ENCODE measurements at regions not wholly inside any gene's neighbourhood (a gene's known extent, or its start where the extent isn't known, plus 50 kb on each side); places are given as distances from the start of the nearest gene placed in this dataset.

- DNase-seq, result no peak
- H3K9me3 ChIP-seq (ENCODE audit: control insufficient read depth in 2 of 3, insufficient read depth in 1 of 3, low read length in 3 of 3), result peaks cover 0 to 7% (median 0%) of the 10 kb centered on the region in 3 donors
- no peaks in the 10 kb centered on the region for H3K27me3 ChIP-seq (ENCODE audit: control insufficient read depth, insufficient read depth, low read length)
- no peaks in the 10 kb centered on the region for H3K4me1 ChIP-seq (ENCODE audit: control insufficient read depth in 2 of 3, insufficient read depth in 2 of 3, low read depth in 1 of 3, low read length in 3 of 3)
- no peak overlapping the region for H3K4me3 ChIP-seq (ENCODE audit: low read length in 3 of 3)
- no peak for TF ChIP-seq CTCF (IDR thresholded peaks at IDR 0.05; ENCODE audit: borderline replicate concordance, extremely low read depth, insufficient read depth)
- intact Hi-C loops (cut with DNase I), result no loop called here
- H3K9ac ChIP-seq (ENCODE audit: low read length in 3 of 3), result no peak overlapping the region
- no peaks in the 10 kb centered on the region for H3K36me3 ChIP-seq (ENCODE audit: control insufficient read depth in 2 of 3, insufficient read depth in 3 of 3, low read length in 3 of 3)
- FAIRE-seq, result no peak
- no peak overlapping the region for H3K27ac ChIP-seq (ENCODE audit: low read depth in 2 of 2, low read length in 2 of 2)
Observed at GRCh38 chr21:36636439-36636838, 62.5 kb upstream of the SIM2 start.

- DNase-seq (peak in 1 of 5 donors; percentile 25), FAIRE-seq (no peak)
- Histone ChIP-seq H3K9ac (ENCODE audit: low read length in 3 of 3) (no peak overlapping the region), H3K36me3 (ENCODE audit: control insufficient read depth in 2 of 3, insufficient read depth in 3 of 3, low read length in 3 of 3) (no peaks in the 10 kb centered on the region), H3K27me3 (ENCODE audit: control insufficient read depth, insufficient read depth, low read length) (no peaks in the 10 kb centered on the region), H3K4me3 (ENCODE audit: low read length in 3 of 3) (no peak overlapping the region), H3K27ac (ENCODE audit: low read depth in 2 of 2, low read length in 2 of 2) (no peak overlapping the region), H3K4me1 (ENCODE audit: control insufficient read depth in 2 of 3, insufficient read depth in 2 of 3, low read depth in 1 of 3, low read length in 3 of 3) (no peaks in the 10 kb centered on the region), H3K9me3 (ENCODE audit: control insufficient read depth in 2 of 3, insufficient read depth in 1 of 3, low read length in 3 of 3) (peaks cover 0 to 7% (median 0%) of the 10 kb centered on the region in 3 donors)
- no peak for TF ChIP-seq CTCF (IDR thresholded peaks at IDR 0.05; ENCODE audit: borderline replicate concordance, extremely low read depth, insufficient read depth)
- intact Hi-C loops (cut with DNase I), result no loop called here
Observed at GRCh38 chr21:36639769-36640168, 59.1 kb upstream of the SIM2 start.

- H3K9ac ChIP-seq (ENCODE audit: low read length in 3 of 3), result no peak overlapping the region
- FAIRE-seq, result no peak
- peaks cover 0 to 7% (median 0%) of the 10 kb centered on the region in 3 donors for H3K9me3 ChIP-seq (ENCODE audit: control insufficient read depth in 2 of 3, insufficient read depth in 1 of 3, low read length in 3 of 3)
- H3K27me3 ChIP-seq (ENCODE audit: control insufficient read depth, insufficient read depth, low read length), result no peaks in the 10 kb centered on the region
- no peaks in the 10 kb centered on the region for H3K4me1 ChIP-seq (ENCODE audit: control insufficient read depth in 2 of 3, insufficient read depth in 2 of 3, low read depth in 1 of 3, low read length in 3 of 3)
- no peak overlapping the region for H3K4me3 ChIP-seq (ENCODE audit: low read length in 3 of 3)
- DNase-seq, result peak in 2 of 5 donors; percentile 62
- intact Hi-C loops (cut with DNase I), result no loop called here
- no peak for TF ChIP-seq CTCF (IDR thresholded peaks at IDR 0.05; ENCODE audit: borderline replicate concordance, extremely low read depth, insufficient read depth)
- no peaks in the 10 kb centered on the region for H3K36me3 ChIP-seq (ENCODE audit: control insufficient read depth in 2 of 3, insufficient read depth in 3 of 3, low read length in 3 of 3)
- H3K27ac ChIP-seq (ENCODE audit: low read depth in 2 of 2, low read length in 2 of 2), result no peak overlapping the region
Observed at GRCh38 chr21:36640174-36640720, 58.7 kb upstream of the SIM2 start.

- Histone ChIP-seq H3K9ac (ENCODE audit: low read length in 3 of 3) (no peak overlapping the region), H3K9me3 (ENCODE audit: control insufficient read depth in 2 of 3, insufficient read depth in 1 of 3, low read length in 3 of 3) (peaks cover 0 to 7% (median 0%) of the 10 kb centered on the region in 3 donors), H3K36me3 (ENCODE audit: control insufficient read depth in 2 of 3, insufficient read depth in 3 of 3, low read length in 3 of 3) (no peaks in the 10 kb centered on the region), H3K27ac (ENCODE audit: low read depth in 2 of 2, low read length in 2 of 2) (no peak overlapping the region), H3K4me1 (ENCODE audit: control insufficient read depth in 2 of 3, insufficient read depth in 2 of 3, low read depth in 1 of 3, low read length in 3 of 3) (no peaks in the 10 kb centered on the region), H3K27me3 (ENCODE audit: control insufficient read depth, insufficient read depth, low read length) (no peaks in the 10 kb centered on the region), H3K4me3 (ENCODE audit: low read length in 3 of 3) (no peak overlapping the region)
- FAIRE-seq (no peak), DNase-seq (peak in 2 of 5 donors; percentile 20 to 38)
- intact Hi-C loops (cut with DNase I), result no loop called here
- no peak for TF ChIP-seq CTCF (IDR thresholded peaks at IDR 0.05; ENCODE audit: borderline replicate concordance, extremely low read depth, insufficient read depth)
Observed at GRCh38 chr21:36640721-36641244, 58.1 kb upstream of the SIM2 start.
